HEK293T (cell line): ENCODE measurements at regions not wholly inside any gene's neighbourhood (a gene's known extent, or its start where the extent isn't known, plus 50 kb on each side); places are given as distances from the start of the nearest gene placed in this dataset.

ENCODE experiments used
- BHLHE40 ChIP-seq: fragments of 450-650 bp; IDR thresholded peaks from 2 replicates; pipeline ENCODE4 v1.6.1; 2016; ENCODE audit warnings: mild to moderate bottlenecking, moderate library complexity, borderline replicate concordance
- FOXA1 ChIP-seq: fragments of 450-650 bp; IDR thresholded peaks from 2 replicates; pipeline ENCODE4 v1.6.1; 2016; ENCODE audit warnings: mild to moderate bottlenecking
- FOXK2 ChIP-seq: fragments of 450-650 bp; IDR thresholded peaks from 2 replicates; pipeline ENCODE4 v1.6.1; 2016; ENCODE audit warnings: mild to moderate bottlenecking
- HDGF ChIP-seq: fragments of 450-650 bp; IDR thresholded peaks from 2 replicates; pipeline ENCODE4 v1.6.1; 2017; ENCODE audit warnings: antibody characterized with exemption, borderline replicate concordance
- L3MBTL2 ChIP-seq: fragments of 450-650 bp; conservative IDR thresholded peaks from 2 replicates; pipeline ENCODE4 v1.6.1; 2016; ENCODE audit warnings: mild to moderate bottlenecking
- SP1 ChIP-seq: fragments of 450-650 bp; IDR thresholded peaks from 2 replicates; pipeline ENCODE4 v1.6.1; 2017
- SUZ12 ChIP-seq: fragments of 450-650 bp; IDR thresholded peaks from 2 replicates; pipeline ENCODE4 v1.6.1; 2016; ENCODE audit warnings: mild to moderate bottlenecking
- TARDBP ChIP-seq: fragments of 450-650 bp; IDR thresholded peaks from 2 replicates; pipeline ENCODE4 v1.6.1; 2016

GRCh38 chr11:11724994-11725393 lies 103.2 kb upstream of the GALNT18 start:
- TF ChIP-seq L3MBTL2 (no peak), SP1 (no peak), BHLHE40 (no peak), SUZ12 (no peak), FOXK2 (no peak), TARDBP (no peak), HDGF (no peak), FOXA1 (no peak)
